HEK293T (cell line): ENCODE measurements at regions not wholly inside any gene's neighbourhood (a gene's known extent, or its start where the extent isn't known, plus 50 kb on each side); places are given as distances from the start of the nearest gene placed in this dataset.

ENCODE experiments used
- CTCF ChIA-PET: fragments of 350-600 bp; formaldehyde crosslinking; extraction: SDS; loops from one replicate; lab custom pipeline; 2021; ENCODE audit warnings: antibody characterized with exemption, inconsistent platforms; lab: Yijun Ruan, JAX
- POLR2A ChIA-PET: fragments of 350-600 bp; formaldehyde crosslinking; extraction: SDS; loops from one replicate; lab custom pipeline; 2020; ENCODE audit warnings: antibody characterized with exemption, inconsistent platforms; lab: Yijun Ruan, JAX
- DNase-seq: peaks from one replicate; pipeline ENCODE4 v3.0.0; 2012; ENCODE audit warnings: mixed read lengths; ENCODE audit errors: extremely low spot score
- ARNT ChIP-seq: fragments of 450-650 bp; IDR thresholded peaks from 2 replicates; pipeline ENCODE4 v1.6.1; 2017; ENCODE audit warnings: mild to moderate bottlenecking
- BHLHE40 ChIP-seq: fragments of 450-650 bp; IDR thresholded peaks from 2 replicates; pipeline ENCODE4 v1.6.1; 2016; ENCODE audit warnings: mild to moderate bottlenecking, moderate library complexity, borderline replicate concordance
- CTBP1 ChIP-seq: fragments of 450-650 bp; IDR thresholded peaks from 2 replicates; pipeline ENCODE4 v1.6.1; 2016; ENCODE audit warnings: borderline replicate concordance
- ELF4 ChIP-seq: fragments of 450-650 bp; IDR thresholded peaks from 2 replicates; pipeline ENCODE4 v1.6.1; 2017; ENCODE audit warnings: antibody characterized with exemption
- FOXA1 ChIP-seq: fragments of 450-650 bp; IDR thresholded peaks from 2 replicates; pipeline ENCODE4 v1.6.1; 2016; ENCODE audit warnings: mild to moderate bottlenecking
- FOXK2 ChIP-seq: fragments of 450-650 bp; IDR thresholded peaks from 2 replicates; pipeline ENCODE4 v1.6.1; 2016; ENCODE audit warnings: mild to moderate bottlenecking
- FOXM1 ChIP-seq: fragments of 450-650 bp; IDR thresholded peaks from 2 replicates; pipeline ENCODE4 v1.6.1; 2017; ENCODE audit warnings: mild to moderate bottlenecking, borderline replicate concordance
- HDGF ChIP-seq: fragments of 450-650 bp; IDR thresholded peaks from 2 replicates; pipeline ENCODE4 v1.6.1; 2017; ENCODE audit warnings: antibody characterized with exemption, borderline replicate concordance
- L3MBTL2 ChIP-seq: fragments of 450-650 bp; conservative IDR thresholded peaks from 2 replicates; pipeline ENCODE4 v1.6.1; 2016; ENCODE audit warnings: mild to moderate bottlenecking
- LEF1 ChIP-seq: fragments of 450-650 bp; IDR thresholded peaks from 2 replicates; pipeline ENCODE4 v1.6.1; 2017; ENCODE audit warnings: mild to moderate bottlenecking, borderline replicate concordance
- NFRKB ChIP-seq: fragments of 450-650 bp; IDR thresholded peaks from 2 replicates; pipeline ENCODE4 v1.6.1; 2016; ENCODE audit warnings: mild to moderate bottlenecking, moderate library complexity
- SP1 ChIP-seq: fragments of 450-650 bp; IDR thresholded peaks from 2 replicates; pipeline ENCODE4 v1.6.1; 2017
- SUZ12 ChIP-seq: fragments of 450-650 bp; IDR thresholded peaks from 2 replicates; pipeline ENCODE4 v1.6.1; 2016; ENCODE audit warnings: mild to moderate bottlenecking
- TARDBP ChIP-seq: fragments of 450-650 bp; IDR thresholded peaks from 2 replicates; pipeline ENCODE4 v1.6.1; 2016
- ZNF384 ChIP-seq: fragments of 450-650 bp; IDR thresholded peaks from 2 replicates; pipeline ENCODE4 v1.6.1; 2016
- TF ChIP-seq, protein P1 (sequence below): fragments of 450-650 bp; IDR thresholded peaks from 2 replicates; pipeline ENCODE4 v1.6.1; 2016

GRCh38 chr10:52654201-52654600, 118.4 kb downstream of the MBL2 start:
- ChIA-PET POLR2A (no interaction called here), CTCF (interaction anchor here (1.4 to 1.5 kb wide), 2 partner anchors 10 to 75 kb away, joined by 3 to 5 read pairs; no protein-coding TSS in a partner anchor)
- no peak for DNase-seq
- TF ChIP-seq FOXK2: no peak
- TF ChIP-seq ZNF384: no peak
- no peak for TF ChIP-seq CTBP1
- no peak for TF ChIP-seq ELF4
- no peak for TF ChIP-seq L3MBTL2
- no peak for TF ChIP-seq LEF1

- no peak for DNase-seq
- POLR2A ChIA-PET: no interaction called here
- TF ChIP-seq LEF1 (no peak), TARDBP (no peak), SP1 (no peak), ELF4 (no peak), HDGF (no peak), L3MBTL2 (no peak), ARNT (no peak), SUZ12 (no peak), ZNF384 (no peak), NFRKB (no peak), CTBP1 (no peak), FOXA1 (no peak), FOXK2 (no peak), BHLHE40 (no peak)
- TF ChIP-seq, protein P1, sequence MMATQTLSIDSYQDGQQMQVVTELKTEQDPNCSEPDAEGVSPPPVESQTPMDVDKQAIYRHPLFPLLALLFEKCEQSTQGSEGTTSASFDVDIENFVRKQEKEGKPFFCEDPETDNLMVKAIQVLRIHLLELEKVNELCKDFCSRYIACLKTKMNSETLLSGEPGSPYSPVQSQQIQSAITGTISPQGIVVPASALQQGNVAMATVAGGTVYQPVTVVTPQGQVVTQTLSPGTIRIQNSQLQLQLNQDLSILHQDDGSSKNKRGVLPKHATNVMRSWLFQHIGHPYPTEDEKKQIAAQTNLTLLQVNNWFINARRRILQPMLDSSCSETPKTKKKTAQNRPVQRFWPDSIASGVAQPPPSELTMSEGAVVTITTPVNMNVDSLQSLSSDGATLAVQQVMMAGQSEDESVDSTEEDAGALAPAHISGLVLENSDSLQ: no peak
- CTCF ChIA-PET: no interaction called here
These were observed 114.5 kb downstream of the MBL2 start for GRCh38 chr10:52658112-52658511.

DNA sequence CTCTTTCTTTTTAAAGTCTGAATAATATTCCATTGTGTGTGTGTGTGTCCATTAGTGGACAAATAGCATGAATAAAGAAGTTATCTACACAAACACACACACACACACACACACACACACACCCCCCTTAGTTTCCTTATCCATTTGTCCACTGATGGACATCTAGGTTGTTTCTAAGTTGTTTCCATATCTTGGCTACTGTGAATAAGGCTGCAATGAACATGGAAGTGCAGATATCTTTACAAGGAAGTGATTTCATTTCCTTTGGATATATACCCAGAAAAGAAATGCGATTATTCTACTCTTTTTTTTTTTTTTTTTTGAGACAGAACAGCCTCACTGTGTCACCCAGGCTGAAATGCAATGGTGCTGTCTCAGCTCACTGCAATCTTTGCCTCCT, 113.5 kb downstream of the MBL2 start:
- CTCF ChIA-PET: interaction anchor here (1.0 to 1.1 kb wide), 2 partner anchors 15 to 121 kb away, joined by 3 read pairs; no protein-coding TSS in a partner anchor

DNA sequence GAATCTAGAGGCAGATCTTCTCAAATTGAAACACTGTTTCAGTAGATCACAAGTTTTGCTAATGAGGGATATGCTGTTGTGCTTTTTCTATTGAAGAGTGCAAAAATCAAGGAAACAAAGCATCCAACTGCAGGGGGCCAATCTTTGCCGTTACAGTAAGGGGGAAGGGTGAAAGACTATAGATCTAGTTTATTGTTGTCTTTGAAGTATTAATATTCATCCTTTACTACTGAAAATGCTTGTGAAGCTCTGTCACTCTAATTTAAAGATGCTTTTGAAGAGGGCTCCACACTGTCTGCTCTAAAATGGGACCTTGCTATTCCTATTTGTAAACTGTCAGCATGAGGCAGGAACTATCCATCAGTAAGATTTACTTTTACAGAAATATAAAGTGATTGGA, 110.3 kb downstream of the MBL2 start:
- ChIA-PET CTCF (no interaction called here), POLR2A (no interaction called here)
- TF ChIP-seq TARDBP: no peak
- TF ChIP-seq CTBP1: no peak
- TF ChIP-seq ELF4: no peak
- no peak for TF ChIP-seq L3MBTL2
- TF ChIP-seq HDGF: no peak
- TF ChIP-seq SP1: no peak
- TF ChIP-seq, protein P1: no peak; the same call in 1 of the 2 replicates
- TF ChIP-seq NFRKB: no peak
- TF ChIP-seq BHLHE40: no peak
- TF ChIP-seq FOXM1: no peak
- TF ChIP-seq FOXK2: no peak
- no peak for TF ChIP-seq ARNT
- no peak for TF ChIP-seq LEF1
- no peak for TF ChIP-seq FOXA1
- TF ChIP-seq ZNF384: no peak
- DNase-seq: no peak

More for the DNA sequence above, 113.5 kb downstream of the MBL2 start:
- DNase-seq: no peak
- TF ChIP-seq CTBP1 (no peak), ZNF384 (no peak), NFRKB (no peak), SUZ12 (no peak), FOXA1 (no peak)
- POLR2A ChIA-PET: no interaction called here

GRCh38 chr10:52663161-52663560, 109.4 kb downstream of the MBL2 start:
- ChIA-PET CTCF (no interaction called here), POLR2A (no interaction called here)
- TF ChIP-seq FOXA1: no peak
- TF ChIP-seq LEF1: no peak
- TF ChIP-seq ARNT: no peak
- TF ChIP-seq FOXM1: no peak
- TF ChIP-seq CTBP1: no peak
- no peak for TF ChIP-seq NFRKB
- no peak for TF ChIP-seq BHLHE40
- TF ChIP-seq SUZ12: no peak
- TF ChIP-seq FOXK2: no peak
- TF ChIP-seq TARDBP: no peak
- no peak for TF ChIP-seq SP1
- no peak for DNase-seq

DNA sequence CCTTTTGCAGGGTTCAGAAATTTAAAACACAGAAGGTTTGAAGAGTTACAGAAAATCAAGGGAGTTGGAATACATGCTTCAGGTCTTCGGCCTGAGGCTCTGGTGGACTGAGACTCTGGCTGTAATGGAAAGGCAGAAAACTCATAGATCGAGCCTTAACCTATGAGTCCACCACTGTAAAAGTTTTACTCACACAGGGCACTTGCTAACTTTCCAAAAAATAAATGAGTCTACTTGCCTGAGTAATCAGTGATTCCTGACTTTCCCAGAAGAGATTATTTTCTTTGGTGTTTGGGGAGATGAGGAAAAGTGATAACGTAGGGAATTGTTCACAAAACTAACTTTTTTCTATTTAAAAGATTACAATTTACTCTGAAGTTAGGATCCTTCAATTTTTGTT, 108.0 kb downstream of the MBL2 start:
- ChIA-PET CTCF (no interaction called here), POLR2A (no interaction called here)
- no peak for DNase-seq
- TF ChIP-seq NFRKB (no peak), ARNT (no peak), SP1 (no peak), L3MBTL2 (no peak), FOXA1 (no peak), SUZ12 (no peak), FOXK2 (no peak), FOXM1 (no peak)
- TF ChIP-seq, protein P1: no peak

GRCh38 chr10:52665821-52666220, 106.8 kb downstream of the MBL2 start:
- TF ChIP-seq HDGF (no peak), L3MBTL2 (no peak), LEF1 (no peak), ELF4 (no peak)
- no peak for DNase-seq
- ChIA-PET CTCF (interaction anchor here (0.5 kb wide), 1 partner anchor 22 kb away, joined by 3 read pairs; no protein-coding TSS in a partner anchor), POLR2A (no interaction called here)
